Activated T-helper 1 cell treated with anti-CD3 and anti-CD28 coated beads, Interleukin-2, amount 50 U/mL, for 16 hours (primary cell): ENCODE measurements at regions not wholly inside any gene's neighbourhood (a gene's known extent, or its start where the extent isn't known, plus 50 kb on each side); places are given as distances from the start of the nearest gene placed in this dataset.
"Not testable (repeated sequence)": the region's sequence is repeated elsewhere in the genome, so short reads cannot be mapped to it uniquely, and the experiment has no call there.

Experiments used
- DNase-seq, 2 donors: peaks; one replicate each; pipeline ENCODE4 v3.0.0-alpha.2; 2020; ENCODE audit warnings: low read depth in 1 of 2, low spot score in 1 of 2

DNA sequence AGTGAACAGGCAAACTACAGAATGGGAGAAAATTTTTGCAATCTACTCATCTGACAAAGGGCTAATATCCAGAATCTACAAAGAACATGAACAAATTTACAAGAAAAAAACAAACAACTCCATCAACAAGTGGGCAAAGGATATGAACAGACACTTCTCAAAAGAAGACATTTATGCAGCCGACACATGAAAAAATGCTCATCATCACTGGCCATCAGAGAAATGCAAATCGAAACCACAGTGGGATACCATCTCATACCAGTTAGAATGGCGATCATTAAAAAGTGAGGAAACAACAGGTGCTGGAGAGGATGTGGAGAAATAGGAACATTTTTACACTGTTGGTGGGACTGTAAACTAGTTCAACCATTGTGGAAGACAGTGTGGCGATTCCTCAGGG, 167.8 kb upstream of the PWP1 start:
- not testable (repeated sequence) for DNase-seq

DNA sequence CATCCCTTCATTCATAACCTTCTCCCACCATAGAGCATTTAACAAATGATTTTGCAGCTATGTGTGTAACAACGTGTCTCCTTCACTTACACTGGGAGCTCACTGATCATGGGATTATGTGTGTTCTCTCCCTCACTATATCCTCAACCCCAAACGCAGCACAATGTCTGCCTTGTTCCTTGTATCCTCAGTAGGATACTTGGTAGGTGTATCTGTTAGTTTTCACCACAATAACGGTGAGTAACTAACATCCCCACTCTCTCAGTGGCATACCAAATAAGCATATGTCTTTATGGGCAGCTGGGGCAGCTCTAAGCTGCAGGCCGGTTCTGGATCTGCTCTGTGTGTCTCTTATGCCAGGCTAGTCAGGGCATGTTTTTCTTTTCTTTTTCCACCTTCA, 166.7 kb upstream of the PWP1 start:
- no peak for DNase-seq

DNA sequence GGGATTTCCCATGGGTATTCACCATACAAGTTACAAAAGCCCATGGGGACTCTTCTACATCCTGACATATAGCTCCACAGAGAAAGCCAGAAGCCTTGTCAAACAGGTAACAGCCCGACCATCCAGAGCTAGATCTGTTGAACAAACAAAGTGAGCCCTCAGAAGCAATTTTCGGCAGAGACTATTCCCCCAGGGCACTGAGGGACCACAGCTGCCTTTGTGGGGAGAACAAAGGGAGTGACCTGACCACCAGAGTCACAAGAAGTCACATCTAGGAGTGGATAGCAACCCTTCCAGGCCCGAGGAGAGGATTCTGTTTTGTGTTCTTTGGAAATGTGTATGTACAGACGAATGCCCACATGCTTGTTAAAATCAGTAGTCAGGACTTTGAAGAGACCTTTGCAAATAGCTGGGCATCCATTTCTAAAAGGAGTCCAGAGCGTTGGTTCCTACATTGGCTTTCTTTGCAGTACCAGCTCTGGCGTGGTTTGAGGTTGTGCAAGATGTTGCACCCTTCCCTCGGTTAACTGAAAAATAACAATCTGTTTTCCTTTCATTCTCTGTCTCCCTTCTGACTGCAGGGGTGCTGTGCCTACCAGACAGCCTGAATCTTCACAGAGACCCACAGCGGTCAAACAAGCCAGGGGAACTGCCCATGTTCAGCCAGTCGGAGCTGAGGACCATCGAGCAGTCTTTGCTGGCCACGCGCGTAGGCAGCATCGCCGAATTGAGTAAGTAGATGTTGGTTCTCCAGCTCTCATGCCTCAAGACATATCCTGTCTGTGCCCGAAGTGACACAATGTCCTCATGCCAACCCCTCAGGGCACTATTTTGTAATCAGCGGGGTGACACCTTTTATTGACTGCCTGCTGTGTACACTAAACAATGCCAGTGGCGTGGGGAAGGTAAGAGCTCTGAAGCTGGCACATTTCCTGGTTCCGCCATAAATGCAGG, 165.4 kb upstream of the PWP1 start:
- no peak for DNase-seq

DNA sequence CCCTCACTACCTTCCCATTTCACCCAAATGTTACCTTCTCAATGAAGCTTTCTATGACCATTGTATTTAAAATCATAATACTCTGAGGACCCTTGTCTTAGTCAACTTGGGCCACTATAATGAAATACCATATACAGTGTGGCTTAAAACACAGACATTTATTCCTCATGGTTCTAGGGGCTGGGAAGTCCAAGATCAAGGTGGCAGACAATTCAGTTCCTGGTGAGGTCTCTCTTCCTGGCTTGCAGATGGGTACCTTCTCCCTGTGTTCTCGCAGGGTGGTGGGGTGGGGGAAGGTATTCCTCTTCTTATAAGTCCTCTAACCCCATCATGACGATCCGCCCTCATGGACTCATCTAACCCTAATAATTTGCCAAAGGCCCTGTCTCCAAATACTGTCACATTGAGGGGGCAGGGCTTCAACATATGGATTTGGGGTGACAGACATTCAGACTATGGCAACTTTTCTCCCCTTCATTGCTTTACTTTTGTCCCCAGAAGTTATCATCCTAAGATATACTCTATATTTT, 163.7 kb upstream of the PWP1 start:
- no peak for DNase-seq

DNA sequence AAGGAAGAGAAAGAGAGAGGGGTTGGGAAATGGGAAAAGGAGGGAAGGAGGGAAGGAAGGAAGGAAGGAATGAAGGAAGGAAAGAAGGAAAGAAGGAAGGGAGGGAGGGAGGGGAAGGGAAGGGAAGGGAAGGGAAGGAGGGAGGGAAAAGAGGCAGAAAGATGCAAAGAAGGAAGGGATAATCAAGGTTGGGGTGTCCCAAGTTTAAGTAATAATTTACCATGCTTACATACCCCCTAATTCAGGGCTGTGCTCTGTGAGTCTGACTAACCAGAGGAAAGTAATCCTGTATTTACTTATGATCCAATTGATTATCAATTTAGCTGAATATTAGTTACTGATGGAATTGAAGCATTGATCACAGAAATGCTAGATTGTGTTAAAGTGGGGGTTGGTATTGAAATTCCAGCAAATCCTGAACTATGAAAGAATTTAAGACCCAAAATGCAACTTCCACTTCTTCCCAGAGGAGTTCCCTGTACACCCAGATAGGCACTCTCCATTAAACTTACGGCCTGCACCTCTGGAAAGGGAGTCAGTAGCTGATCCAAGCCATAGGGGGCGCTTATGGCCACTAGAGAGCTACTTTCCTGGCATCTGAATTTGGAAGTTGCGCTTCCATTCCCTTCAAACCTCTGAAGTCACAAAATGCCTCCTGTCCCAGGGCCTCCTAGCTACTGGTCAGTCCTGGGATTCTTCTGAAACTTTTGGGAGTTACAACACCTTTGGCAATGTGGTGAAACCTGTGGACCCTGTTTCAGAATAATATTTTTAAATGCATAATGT, 162.7 kb upstream of the PWP1 start:
- DNase-seq, result no peak

DNA sequence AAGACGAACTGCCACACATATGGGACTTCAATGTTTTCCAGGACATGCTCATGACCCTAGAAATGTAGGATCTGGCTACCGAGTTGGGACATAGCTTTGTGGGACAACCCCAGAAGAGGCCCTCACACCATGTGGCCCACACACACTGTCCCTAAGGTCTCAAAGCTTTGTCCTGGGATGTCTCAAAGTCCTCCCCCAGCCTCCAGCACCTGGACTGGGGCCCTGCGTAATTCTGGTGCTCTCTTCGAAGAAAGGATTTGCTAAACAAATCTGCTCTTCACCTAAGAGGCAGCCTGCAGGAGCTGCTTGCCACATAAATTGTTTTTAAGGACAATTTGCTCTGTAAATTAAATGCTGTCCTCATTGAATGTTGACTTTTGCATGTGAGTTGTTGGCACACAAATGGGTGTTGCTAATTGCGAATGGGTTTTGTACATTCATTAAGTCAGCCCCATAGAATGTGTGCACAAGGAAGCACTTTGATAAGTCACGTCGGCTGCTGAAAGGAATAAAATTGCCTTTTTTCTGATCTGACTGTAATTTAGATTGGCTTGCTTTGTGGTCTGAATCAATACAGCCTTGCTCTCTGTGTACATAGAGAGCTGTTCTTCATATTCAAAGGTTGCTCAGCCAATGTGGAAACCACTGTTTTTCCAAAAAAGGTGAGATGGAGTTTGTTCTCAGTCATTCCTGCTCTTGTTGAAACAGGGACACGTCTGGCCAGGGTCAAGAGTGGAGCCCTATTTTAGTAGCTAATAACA, 161.6 kb upstream of the PWP1 start:
- DNase-seq, result no peak

DNA sequence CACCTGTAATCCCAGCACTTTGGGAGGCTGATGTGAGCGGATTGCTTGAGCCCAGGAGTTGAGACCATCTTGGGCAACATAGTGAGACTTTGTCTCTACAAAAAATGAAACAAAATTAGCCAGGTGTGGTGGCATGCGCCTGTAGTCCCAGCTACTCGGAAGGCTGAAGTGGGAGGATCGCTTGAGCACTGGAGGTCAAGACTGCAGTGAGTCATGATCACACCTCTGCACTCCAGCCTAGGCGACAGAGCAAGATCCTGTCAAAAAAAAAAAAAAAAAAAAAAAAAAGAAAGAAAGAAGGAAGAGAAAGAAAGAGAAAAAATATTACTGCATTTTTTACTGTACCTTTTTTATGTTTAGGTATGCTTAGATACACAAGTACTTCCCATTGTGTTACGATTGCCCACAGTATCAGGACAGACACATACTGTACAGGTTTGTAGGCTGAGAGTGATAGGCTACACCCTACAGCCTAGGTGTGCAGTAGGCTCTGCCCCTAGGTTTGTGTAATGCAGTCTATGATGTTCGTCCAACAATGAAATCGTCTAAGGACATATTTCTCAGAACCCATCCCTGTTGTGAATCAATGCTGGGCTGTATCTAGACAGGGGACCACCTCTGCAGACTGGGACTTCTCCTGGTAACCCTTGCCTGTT, 160.4 kb upstream of the PWP1 start:
- no peak for DNase-seq

DNA sequence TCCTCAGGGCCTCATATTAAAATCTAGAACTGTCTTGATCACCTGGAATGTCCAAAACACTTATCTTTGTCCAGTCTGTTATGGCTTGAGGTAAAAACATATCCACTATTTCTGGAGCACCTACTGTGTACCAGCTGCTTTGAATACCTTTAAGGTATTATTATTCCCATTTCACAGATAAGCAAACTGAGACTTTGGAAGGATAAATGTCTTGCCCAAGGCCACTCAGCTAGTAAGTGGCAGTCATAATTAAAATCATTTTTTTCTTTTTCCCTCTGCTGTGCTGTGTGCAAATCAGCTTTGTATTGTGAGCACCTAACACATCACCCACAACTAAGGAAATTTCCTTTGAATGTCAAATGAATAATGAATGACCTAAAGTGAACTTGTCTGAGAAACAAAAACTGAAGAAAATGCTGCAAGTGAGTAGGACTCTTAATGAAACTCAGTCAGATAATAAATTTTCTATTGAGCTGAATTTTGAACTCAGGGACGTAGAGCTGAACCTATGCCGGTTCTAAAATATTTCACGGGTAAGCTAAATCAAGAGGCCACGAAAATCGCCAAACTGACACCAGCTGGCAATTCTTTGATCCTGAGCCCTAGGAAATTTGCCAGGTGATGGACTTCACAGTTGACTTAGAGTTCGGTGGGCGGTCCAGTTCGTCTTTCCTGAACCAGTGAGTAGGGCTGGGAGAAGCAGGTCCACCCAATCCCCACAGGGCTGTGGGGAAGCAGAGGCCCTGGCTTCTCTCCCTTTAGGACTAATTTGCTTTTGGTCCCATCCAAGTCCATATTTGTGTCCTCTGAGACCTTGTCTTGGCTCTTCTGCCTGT, 159.7 kb upstream of the PWP1 start:
- no peak for DNase-seq

DNA sequence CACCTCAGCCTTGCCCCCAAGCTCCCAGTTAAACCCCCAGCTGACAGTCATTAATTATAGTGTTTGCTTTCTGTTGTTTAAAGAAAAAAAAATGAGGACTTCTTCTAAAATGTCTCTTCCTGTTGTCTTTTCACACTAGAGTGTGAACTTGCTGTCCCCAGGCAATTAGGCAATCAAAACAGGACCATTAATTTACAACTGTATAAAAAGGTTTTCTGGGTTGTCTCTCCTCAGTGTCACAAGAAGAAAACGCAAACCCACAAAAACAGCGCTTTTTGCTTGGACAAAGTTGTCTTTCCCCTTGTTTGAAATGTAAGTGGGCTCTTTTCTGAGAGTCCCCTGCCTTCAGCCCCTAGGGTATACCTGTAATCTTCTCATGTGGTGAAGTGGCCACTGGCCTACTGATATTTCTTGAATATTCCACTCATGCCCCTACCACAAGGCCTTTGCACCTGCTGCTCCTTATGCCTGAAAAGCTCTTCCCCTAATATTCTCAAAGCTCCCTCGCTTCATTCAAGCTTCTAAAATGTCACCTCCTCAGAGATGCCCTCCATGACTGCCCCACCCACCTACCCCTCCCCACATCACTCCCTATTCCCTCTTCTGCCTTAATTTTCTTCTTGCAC, 158.9 kb upstream of the PWP1 start:
- no peak for DNase-seq

DNA sequence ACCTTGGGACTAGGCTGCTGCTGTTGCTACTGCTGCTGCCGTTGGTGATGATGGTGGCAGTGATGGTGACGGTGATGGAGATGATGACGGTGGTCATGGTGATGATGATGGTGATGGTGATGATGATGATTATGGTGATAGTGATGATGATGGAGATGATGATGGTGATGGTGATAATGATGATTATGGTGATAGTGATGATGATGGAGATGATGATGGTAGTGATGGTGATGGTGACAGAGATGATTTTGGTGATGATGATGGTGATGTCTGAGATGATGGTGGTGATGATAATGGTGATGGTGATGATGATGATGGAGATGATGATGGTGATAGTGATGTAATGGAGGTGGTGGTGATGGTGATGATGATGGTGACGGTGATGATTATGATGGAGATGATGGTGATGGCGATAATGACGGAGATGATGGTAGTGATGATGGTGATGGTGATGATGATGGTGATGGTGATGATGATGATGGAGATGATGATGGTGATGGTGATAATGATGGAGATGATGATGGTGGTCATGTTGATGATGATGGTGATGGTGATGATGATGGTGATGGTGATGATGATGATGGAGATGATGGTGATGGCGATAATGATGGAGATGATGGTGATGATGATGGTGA, 156.8 kb upstream of the PWP1 start:
- no peak for DNase-seq

DNA sequence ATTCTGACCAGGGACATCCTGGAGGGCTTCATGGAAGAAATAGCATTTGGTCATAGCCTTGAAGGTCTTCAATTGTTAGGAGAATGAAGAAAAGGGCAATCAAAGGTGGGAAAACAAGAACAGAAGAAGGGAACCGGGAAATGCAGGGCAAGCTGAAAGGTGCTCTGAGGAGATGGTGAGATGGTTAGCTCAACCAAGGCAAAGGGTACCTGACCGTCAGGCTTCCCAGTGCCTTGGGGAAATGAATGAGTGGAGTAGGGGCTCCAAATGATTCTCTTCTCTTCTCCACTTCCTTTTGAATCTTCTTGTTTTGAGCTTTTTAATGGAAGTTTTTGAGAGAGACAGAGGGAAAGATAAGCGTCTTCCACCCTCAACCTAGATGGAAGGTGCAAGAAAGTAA, 155.6 kb upstream of the PWP1 start:
- DNase-seq, result no peak

DNA sequence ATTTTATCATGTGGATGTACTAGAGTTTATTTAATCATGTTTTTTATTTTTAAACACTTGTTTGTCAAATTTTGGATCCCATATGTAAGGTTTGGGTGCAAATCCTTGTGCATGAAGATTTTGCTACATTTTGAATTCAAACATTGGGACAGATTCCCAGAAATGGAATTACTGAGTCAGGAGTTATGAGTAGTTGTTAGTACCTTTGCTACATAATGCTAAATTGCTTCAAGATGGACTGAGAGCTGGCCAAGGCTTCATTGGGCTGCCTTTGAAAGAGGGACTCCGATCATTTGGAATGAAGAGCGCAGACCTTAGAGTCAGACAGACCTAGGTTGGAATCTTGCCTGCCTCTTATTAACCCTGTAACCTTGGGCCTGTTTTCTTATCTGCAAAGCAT, 154.9 kb upstream of the PWP1 start:
- no peak for DNase-seq

DNA sequence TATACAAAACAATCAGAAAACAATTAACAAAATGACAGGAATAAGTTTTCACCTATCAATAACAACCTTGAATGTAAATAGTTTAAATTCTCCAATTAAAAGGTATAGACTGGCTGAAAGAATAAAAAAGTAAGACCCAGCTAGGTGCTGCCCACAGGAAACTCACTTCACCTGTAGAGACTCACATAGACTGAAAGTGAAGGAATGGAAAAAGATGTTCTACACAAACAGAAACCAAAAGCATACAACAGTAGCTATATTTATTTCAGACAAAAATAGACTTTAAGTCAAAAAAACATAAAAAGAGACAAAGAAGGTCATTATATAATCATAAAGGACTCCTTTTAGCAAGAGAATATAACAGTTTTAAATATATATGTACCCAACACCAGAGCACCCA, 152.4 kb upstream of the PWP1 start:
- no peak for DNase-seq

DNA sequence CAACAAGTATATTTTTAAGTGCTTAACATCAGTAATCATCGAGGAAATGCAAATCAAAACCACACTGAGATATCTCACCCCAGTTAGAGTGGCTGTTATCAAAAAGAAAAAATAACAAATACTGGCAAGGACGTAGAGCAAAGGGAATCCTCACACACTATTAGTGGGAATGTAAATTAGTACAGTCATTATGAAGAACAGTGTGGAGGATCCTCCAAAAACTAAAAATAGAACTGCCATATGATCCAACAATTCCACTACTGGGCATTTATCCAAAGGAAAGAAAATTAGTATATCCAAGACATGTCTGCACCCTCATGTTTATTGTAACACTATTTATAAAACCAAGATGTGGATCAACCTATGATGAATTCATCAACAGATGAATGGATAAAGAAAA, 149.0 kb upstream of the PWP1 start:
- DNase-seq, result no peak

DNA sequence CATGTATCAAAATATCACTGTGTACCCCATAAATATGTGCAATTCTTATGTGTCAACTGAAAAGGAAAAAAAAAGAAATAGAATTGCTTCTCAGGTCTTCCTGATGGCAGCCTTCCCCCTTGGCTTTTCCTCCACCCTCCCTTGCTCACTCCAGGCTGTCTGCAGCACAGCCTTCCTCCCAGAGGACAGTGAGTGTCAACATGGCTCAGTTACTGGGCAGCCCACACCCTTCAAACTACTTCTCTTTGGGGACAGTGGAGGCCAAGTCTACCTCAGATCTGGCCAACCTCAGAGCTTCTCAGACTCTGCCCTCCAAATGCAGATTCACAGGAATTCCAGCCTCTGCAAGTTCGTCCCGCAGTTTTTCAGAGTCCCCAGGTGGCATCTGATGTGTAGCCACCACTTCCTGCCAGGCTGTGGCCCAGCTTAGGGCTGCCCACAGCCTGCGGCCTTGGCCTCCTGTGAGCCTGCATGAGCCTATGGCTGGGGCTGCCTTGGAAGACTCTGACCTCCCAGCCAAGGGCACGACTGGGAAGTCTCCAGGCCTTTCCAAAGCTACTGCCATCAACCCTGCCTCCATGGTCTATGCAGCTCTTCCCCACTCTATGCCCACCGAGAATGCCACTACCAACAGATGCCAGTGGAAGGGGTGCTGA, 148.0 kb upstream of the PWP1 start:
- no peak for DNase-seq

DNA sequence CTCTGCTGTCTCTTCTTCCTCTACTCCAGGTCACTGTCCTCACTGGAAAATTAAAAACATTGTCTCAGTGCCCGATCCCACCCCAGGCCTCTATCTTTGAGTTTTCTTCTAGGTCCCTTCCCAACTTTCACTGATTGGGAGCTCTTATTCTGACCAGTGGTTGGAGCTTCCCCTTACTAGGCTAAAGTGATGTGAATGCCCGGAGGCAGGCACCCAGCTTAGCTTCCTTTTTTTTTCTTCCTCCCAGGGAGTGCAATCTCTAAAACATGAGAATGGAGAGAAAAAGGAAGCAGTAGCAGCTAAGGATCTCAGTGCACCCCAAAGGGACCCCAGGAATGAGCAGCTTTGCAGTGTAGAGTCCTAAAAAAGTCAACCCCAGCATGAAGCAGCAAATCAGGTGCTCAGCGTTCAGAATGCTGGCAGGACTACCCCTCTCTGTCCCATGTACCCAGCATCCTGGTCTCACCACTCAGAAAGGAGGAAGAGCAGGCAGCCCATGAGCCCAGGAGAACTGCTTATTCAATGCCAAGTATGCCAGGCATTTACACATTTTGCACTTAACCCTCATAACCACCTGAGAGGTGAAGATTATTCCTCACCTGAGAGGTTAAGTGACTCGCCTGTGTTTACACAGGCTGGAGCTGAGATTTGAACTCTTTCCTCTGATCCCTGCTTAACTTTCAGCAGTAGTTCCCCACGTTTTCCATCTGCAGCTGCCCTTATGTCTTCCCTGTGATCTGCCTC, 146.2 kb upstream of the PWP1 start:
- DNase-seq, result no peak

DNA sequence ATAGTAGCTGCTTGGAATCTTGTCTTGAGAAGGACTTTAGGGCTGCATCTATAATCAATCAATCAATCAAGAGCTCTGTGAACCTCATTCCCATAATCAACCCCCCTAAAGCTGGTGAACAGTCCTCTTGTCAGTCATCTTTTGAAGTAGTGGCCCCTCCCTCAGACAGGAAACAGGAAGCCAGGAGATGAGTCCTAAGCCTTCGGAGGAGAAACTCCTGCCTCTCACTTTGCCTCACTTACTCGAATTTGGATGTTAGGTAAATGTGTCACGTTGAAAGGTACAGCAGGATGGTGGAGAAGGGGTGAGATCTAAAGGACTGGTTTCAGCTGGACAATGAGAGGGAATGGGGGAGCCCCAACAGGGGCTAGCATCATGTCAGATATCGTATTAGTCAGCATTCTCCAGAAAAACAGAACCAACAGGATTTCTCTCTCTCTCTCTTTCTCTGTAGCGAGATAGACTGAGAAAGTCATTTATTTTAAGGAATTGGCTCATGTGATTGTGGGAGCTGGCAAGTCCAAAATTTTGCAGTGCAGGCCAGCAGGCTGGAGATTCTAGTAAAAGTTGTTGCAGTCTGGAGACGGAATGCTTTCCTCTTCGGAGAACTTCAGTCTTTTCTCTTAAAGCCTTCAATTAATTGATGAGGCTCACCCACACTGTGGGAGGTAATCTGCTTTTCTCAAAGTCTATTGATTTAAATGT, 144.4 kb upstream of the PWP1 start:
- no peak for DNase-seq
